ENCODE measurements at regions not wholly inside any gene's neighbourhood (a gene's known extent, or its start where the extent isn't known, plus 50 kb on each side); places are given as distances from the start of the nearest gene placed in this dataset.
"Not testable (repeated sequence)": the region's sequence is repeated elsewhere in the genome, so short reads cannot be mapped to it uniquely, and the experiment has no call there.

- H3K36me3 ChIP-seq; DNase-seq (ENCODE audit: low spot score in 2 of 2); H3K27ac ChIP-seq; H3K4me1 ChIP-seq; H3K9me3 ChIP-seq; H3K4me3 ChIP-seq; H3K27me3 ChIP-seq: not testable (repeated sequence)
- 33% methylated on average over 3 of the region's 5 CpGs for WGBS
These were observed 110.3 kb upstream of the SPATA31A3 start for GRCh38 chr9:67102506-67103276.

- H3K36me3 ChIP-seq; DNase-seq (ENCODE audit: low spot score in 2 of 2); H3K4me3 ChIP-seq; H3K27ac ChIP-seq; H3K9me3 ChIP-seq; H3K4me1 ChIP-seq; H3K27me3 ChIP-seq: not testable (repeated sequence)
- 70% methylated on average over 2 of the region's 8 CpGs for WGBS
These were observed 98.8 kb upstream of the SPATA31A3 start for GRCh38 chr9:67091104-67091503.

- not testable (repeated sequence) for H3K4me3 ChIP-seq; H3K4me1 ChIP-seq; DNase-seq (ENCODE audit: low spot score in 2 of 2); H3K36me3 ChIP-seq; H3K27ac ChIP-seq; H3K27me3 ChIP-seq; H3K9me3 ChIP-seq
- 100% methylated on average over 1 of the region's 1 CpG for WGBS
These were observed 94.5 kb upstream of the SPATA31A3 start for GRCh38 chr9:67086862-67087261.

GRCh38 chr9:67066140-67066539 is 73.8 kb upstream of the SPATA31A3 start:
- WGBS: 53% methylated on average over 5 of the region's 5 CpGs
- H3K27me3 ChIP-seq; DNase-seq (ENCODE audit: low spot score in 2 of 2): not testable (repeated sequence)

GRCh38 chr9:67058898-67059715 is 66.8 kb upstream of the SPATA31A3 start:
- H3K4me1 ChIP-seq; H3K27me3 ChIP-seq; H3K9me3 ChIP-seq; H3K36me3 ChIP-seq; DNase-seq (ENCODE audit: low spot score in 2 of 2); H3K27ac ChIP-seq: not testable (repeated sequence)
- H3K4me3 ChIP-seq: peak overlapping the region; percentile 40
- WGBS: no CpG with 5 or more reads among the region's 78 CpGs

More at GRCh38 chr9:67066140-67066539, 73.8 kb upstream of the SPATA31A3 start:
- H3K27ac ChIP-seq, H3K4me3 ChIP-seq, H3K36me3 ChIP-seq, H3K4me1 ChIP-seq, H3K9me3 ChIP-seq: not testable (repeated sequence)
